Endodermal cell (in vitro differentiated cells): ENCODE measurements at regions not wholly inside any gene's neighbourhood (a gene's known extent, or its start where the extent isn't known, plus 50 kb on each side); places are given as distances from the start of the nearest gene placed in this dataset.

Source experiments
- DNase-seq: peaks from one replicate; pipeline ENCODE4 v3.0.0-alpha.2; 2017
- H3K27ac ChIP-seq: 2 replicates; pipeline ENCODE4 v1.5.1; 2013; ENCODE audit warnings: mild to moderate bottlenecking, low read depth, low read length, moderate library complexity
- H3K27me3 ChIP-seq: 2 replicates; pipeline ENCODE4 v1.6.1; 2013; ENCODE audit warnings: mild to moderate bottlenecking, low read length, moderate library complexity; ENCODE audit not compliant: insufficient read depth, control insufficient read depth, poor library complexity, severe bottlenecking
- H3K36me3 ChIP-seq: 2 replicates; pipeline ENCODE4 v1.7.0; 2013; ENCODE audit warnings: mild to moderate bottlenecking, low read length, moderate library complexity; ENCODE audit not compliant: control insufficient read depth, insufficient read depth
- H3K4me1 ChIP-seq: one replicate; pipeline ENCODE4 v1.7.0; 2013; ENCODE audit warnings: low read length; ENCODE audit not compliant: control insufficient read depth, insufficient read depth
- H3K4me3 ChIP-seq: 2 replicates; pipeline ENCODE4 v1.5.1; 2013; ENCODE audit warnings: mild to moderate bottlenecking, low read length, moderate library complexity
- H3K9ac ChIP-seq: 2 replicates; pipeline ENCODE4 v1.6.1; 2013; ENCODE audit warnings: mild to moderate bottlenecking, low read length, moderate library complexity; ENCODE audit not compliant: poor library complexity, severe bottlenecking; ENCODE audit errors: extremely low read depth
- H3K9me3 ChIP-seq: 2 replicates; pipeline ENCODE4 v1.6.1; 2013; ENCODE audit warnings: mild to moderate bottlenecking, low read length, moderate library complexity; ENCODE audit not compliant: control insufficient read depth
- H3K27ac Mint-ChIP-seq: 2 replicates; pipeline ENCODE4 v1.8.0; 2020; ENCODE audit warnings: mixed read lengths
- H3K27me3 Mint-ChIP-seq: 2 replicates; pipeline ENCODE4 v1.8.0; 2021; ENCODE audit warnings: mild to moderate bottlenecking, mixed read lengths; ENCODE audit not compliant: insufficient read depth
- H3K36me3 Mint-ChIP-seq: 2 replicates; pipeline ENCODE4 v1.8.0; 2020; ENCODE audit warnings: low read depth, mixed read lengths
- H3K4me1 Mint-ChIP-seq: 2 replicates; pipeline ENCODE4 v1.8.0; 2020; ENCODE audit warnings: mixed read lengths
- H3K4me3 Mint-ChIP-seq: 2 replicates; pipeline ENCODE4 v1.8.0; 2020; ENCODE audit warnings: mild to moderate bottlenecking, moderate library complexity, mixed read lengths
- H3K9me3 Mint-ChIP-seq: 2 replicates; pipeline ENCODE4 v1.8.0; 2020; ENCODE audit warnings: mild to moderate bottlenecking, mixed read lengths
- CTCF ChIP-seq: fragments of 200-600 bp; sonication (generic); conservative IDR thresholded peaks from 2 replicates; pipeline ENCODE4 v1.5.0; 2021; ENCODE audit warnings: antibody characterized with exemption, mild to moderate bottlenecking
- WGBS, 2 experiments: methylation state at CpG; one replicate each; pipeline versions ENCODE4 v1.1.5 to v1.1.7; 2013; ENCODE audit warnings: missing lambda C conversion rate in 2 of 2, mixed read lengths in 1 of 2; ENCODE audit not compliant: insufficient coverage in 1 of 2, insufficient read length in 1 of 2; 5-methylcytosine and 5-hydroxymethylcytosine counted together

GRCh38 chr4:136342666-136343065 lies 1189.6 kb downstream of the PCDH18 start:
- no peak overlapping the region for H3K9ac ChIP-seq
- Mint-ChIP-seq H3K4me3 (no peak overlapping the region), H3K36me3 (no peaks in the 10 kb centered on the region), H3K9me3 (peaks cover 8% of the 10 kb centered on the region), H3K4me1 (no peaks in the 10 kb centered on the region), H3K27me3 (no peaks in the 10 kb centered on the region), H3K27ac (no peak overlapping the region)
- H3K4me3 ChIP-seq = no peak overlapping the region
- no peak for TF ChIP-seq CTCF
- H3K4me1 ChIP-seq = no peaks in the 10 kb centered on the region
- 89% methylated on average over 3 of the region's 3 CpGs; no CpG with 5 or more reads in 1 of the 2 experiments for WGBS, 2 experiments
- no peaks in the 10 kb centered on the region for H3K9me3 ChIP-seq
- H3K27me3 ChIP-seq = no peaks in the 10 kb centered on the region
- no peaks in the 10 kb centered on the region for H3K36me3 ChIP-seq
- no peak overlapping the region for H3K27ac ChIP-seq
- DNase-seq = no peak

GRCh38 chr4:136337216-136337615 lies 1195.1 kb downstream of the PCDH18 start:
- Mint-ChIP-seq H3K27me3 (no peaks in the 10 kb centered on the region), H3K36me3 (no peaks in the 10 kb centered on the region), H3K27ac (no peak overlapping the region), H3K4me1 (no peaks in the 10 kb centered on the region), H3K4me3 (no peak overlapping the region), H3K9me3 (peaks cover 5% of the 10 kb centered on the region)
- no peak for TF ChIP-seq CTCF
- DNase-seq = no peak
- Histone ChIP-seq H3K9ac (no peak overlapping the region), H3K9me3 (no peaks in the 10 kb centered on the region), H3K4me1 (no peaks in the 10 kb centered on the region), H3K27ac (no peak overlapping the region), H3K27me3 (no peaks in the 10 kb centered on the region), H3K36me3 (no peaks in the 10 kb centered on the region), H3K4me3 (no peak overlapping the region)
- WGBS, 2 experiments = 91 to 100% methylated on average over 1 to 4 of the region's 4 CpGs

GRCh38 chr4:136336479-136336878 lies 1195.8 kb downstream of the PCDH18 start:
- Histone ChIP-seq H3K27me3 (no peaks in the 10 kb centered on the region), H3K9me3 (no peaks in the 10 kb centered on the region), H3K27ac (no peak overlapping the region), H3K9ac (no peak overlapping the region), H3K4me1 (no peaks in the 10 kb centered on the region), H3K4me3 (no peak overlapping the region), H3K36me3 (no peaks in the 10 kb centered on the region)
- Mint-ChIP-seq H3K27me3 (no peaks in the 10 kb centered on the region), H3K36me3 (no peaks in the 10 kb centered on the region), H3K9me3 (peaks cover 5% of the 10 kb centered on the region), H3K4me3 (no peak overlapping the region), H3K4me1 (no peaks in the 10 kb centered on the region), H3K27ac (no peak overlapping the region)
- no peak for TF ChIP-seq CTCF
- DNase-seq = no peak
- 90 to 91% methylated on average over 3 to 4 of the region's 4 CpGs for WGBS, 2 experiments
